GM12878 (cell line): ENCODE measurements at regions not wholly inside any gene's neighbourhood (a gene's known extent, or its start where the extent isn't known, plus 50 kb on each side); places are given as distances from the start of the nearest gene placed in this dataset.

Experiments used
- ATF3 ChIP-seq: IDR thresholded peaks from 2 replicates; pipeline ENCODE4 v1.6.1; 2011; ENCODE audit warnings: low read depth, mild to moderate bottlenecking, low read length, moderate library complexity, borderline replicate concordance; ENCODE audit errors: extremely low read depth
- CBX5 ChIP-seq: sonication (generic); IDR thresholded peaks from 2 replicates; pipeline ENCODE4 v1.6.1; 2016; ENCODE audit warnings: low read depth, moderate library complexity, mild to moderate bottlenecking, inconsistent platforms
- CHD2 ChIP-seq: IDR thresholded peaks from 2 replicates; pipeline ENCODE4 v1.6.1; 2011; ENCODE audit warnings: low read depth, low read length, improper control_type of control experiment, borderline replicate concordance
- MYB ChIP-seq: fragments of 150-350 bp; IDR thresholded peaks from 2 replicates; pipeline ENCODE4 v1.6.1; 2014; ENCODE audit warnings: mild to moderate bottlenecking, low read depth, low read length, borderline replicate concordance
- RCOR1 ChIP-seq: conservative IDR thresholded peaks from 2 replicates; pipeline ENCODE4 v1.6.1; 2012; ENCODE audit warnings: low read depth, low read length, improper control_type of control experiment
- RFX5 ChIP-seq: IDR thresholded peaks from 2 replicates; pipeline ENCODE4 v1.6.1; 2011; ENCODE audit warnings: low read depth, low read length, improper control_type of control experiment
- TARDBP ChIP-seq: IDR thresholded peaks from 2 replicates; pipeline ENCODE4 v1.6.1; 2016; ENCODE audit warnings: borderline replicate concordance
- ZZZ3 ChIP-seq: IDR thresholded peaks from 2 replicates; pipeline ENCODE4 v1.6.1; 2011; ENCODE audit warnings: low read depth; ENCODE audit not compliant: control insufficient read depth, insufficient read length
- TF ChIP-seq, protein P1 (sequence below): fragments of 450-650 bp; IDR thresholded peaks from 2 replicates; pipeline ENCODE4 v1.6.1; 2017; ENCODE audit warnings: mild to moderate bottlenecking, moderate library complexity
- TF ChIP-seq, protein P2 (sequence below): fragments of 450-650 bp; IDR thresholded peaks from 2 replicates; pipeline ENCODE4 v1.6.1; 2016; ENCODE audit warnings: mild to moderate bottlenecking

GRCh38 chr12:61998791-61999190, 261.4 kb upstream of the USP15 start (continued):
- TF ChIP-seq, protein P1, sequence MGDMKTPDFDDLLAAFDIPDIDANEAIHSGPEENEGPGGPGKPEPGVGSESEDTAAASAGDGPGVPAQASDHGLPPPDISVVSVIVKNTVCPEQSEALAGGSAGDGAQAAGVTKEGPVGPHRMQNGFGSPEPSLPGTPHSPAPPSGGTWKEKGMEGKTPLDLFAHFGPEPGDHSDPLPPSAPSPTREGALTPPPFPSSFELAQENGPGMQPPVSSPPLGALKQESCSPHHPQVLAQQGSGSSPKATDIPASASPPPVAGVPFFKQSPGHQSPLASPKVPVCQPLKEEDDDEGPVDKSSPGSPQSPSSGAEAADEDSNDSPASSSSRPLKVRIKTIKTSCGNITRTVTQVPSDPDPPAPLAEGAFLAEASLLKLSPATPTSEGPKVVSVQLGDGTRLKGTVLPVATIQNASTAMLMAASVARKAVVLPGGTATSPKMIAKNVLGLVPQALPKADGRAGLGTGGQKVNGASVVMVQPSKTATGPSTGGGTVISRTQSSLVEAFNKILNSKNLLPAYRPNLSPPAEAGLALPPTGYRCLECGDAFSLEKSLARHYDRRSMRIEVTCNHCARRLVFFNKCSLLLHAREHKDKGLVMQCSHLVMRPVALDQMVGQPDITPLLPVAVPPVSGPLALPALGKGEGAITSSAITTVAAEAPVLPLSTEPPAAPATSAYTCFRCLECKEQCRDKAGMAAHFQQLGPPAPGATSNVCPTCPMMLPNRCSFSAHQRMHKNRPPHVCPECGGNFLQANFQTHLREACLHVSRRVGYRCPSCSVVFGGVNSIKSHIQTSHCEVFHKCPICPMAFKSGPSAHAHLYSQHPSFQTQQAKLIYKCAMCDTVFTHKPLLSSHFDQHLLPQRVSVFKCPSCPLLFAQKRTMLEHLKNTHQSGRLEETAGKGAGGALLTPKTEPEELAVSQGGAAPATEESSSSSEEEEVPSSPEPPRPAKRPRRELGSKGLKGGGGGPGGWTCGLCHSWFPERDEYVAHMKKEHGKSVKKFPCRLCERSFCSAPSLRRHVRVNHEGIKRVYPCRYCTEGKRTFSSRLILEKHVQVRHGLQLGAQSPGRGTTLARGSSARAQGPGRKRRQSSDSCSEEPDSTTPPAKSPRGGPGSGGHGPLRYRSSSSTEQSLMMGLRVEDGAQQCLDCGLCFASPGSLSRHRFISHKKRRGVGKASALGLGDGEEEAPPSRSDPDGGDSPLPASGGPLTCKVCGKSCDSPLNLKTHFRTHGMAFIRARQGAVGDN = no peak
- TF ChIP-seq TARDBP = no peak
- TF ChIP-seq ATF3 = no peak
- TF ChIP-seq RCOR1 = no peak
- TF ChIP-seq ZZZ3 = no peak
- TF ChIP-seq MYB = no peak
- no peak for TF ChIP-seq RFX5
- no peak for TF ChIP-seq CHD2
- no peak for TF ChIP-seq CBX5
- TF ChIP-seq, protein P2, sequence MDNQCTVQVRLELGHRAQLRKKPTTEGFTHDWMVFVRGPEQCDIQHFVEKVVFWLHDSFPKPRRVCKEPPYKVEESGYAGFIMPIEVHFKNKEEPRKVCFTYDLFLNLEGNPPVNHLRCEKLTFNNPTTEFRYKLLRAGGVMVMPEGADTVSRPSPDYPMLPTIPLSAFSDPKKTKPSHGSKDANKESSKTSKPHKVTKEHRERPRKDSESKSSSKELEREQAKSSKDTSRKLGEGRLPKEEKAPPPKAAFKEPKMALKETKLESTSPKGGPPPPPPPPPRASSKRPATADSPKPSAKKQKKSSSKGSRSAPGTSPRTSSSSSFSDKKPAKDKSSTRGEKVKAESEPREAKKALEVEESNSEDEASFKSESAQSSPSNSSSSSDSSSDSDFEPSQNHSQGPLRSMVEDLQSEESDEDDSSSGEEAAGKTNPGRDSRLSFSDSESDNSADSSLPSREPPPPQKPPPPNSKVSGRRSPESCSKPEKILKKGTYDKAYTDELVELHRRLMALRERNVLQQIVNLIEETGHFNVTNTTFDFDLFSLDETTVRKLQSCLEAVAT = no peak
